GM21825 (cell line): ENCODE measurements at regions not wholly inside any gene's neighbourhood (a gene's known extent, or its start where the extent isn't known, plus 50 kb on each side); places are given as distances from the start of the nearest gene placed in this dataset.

Experiments used
- ATAC-seq: cut with Tn5 transposase; IDR thresholded peaks from one replicate; pipeline ENCODE4 v1.9.1; 2021; ENCODE audit warnings: mild to moderate bottlenecking, moderate library complexity; ENCODE audit not compliant: unreplicated experiment

DNA sequence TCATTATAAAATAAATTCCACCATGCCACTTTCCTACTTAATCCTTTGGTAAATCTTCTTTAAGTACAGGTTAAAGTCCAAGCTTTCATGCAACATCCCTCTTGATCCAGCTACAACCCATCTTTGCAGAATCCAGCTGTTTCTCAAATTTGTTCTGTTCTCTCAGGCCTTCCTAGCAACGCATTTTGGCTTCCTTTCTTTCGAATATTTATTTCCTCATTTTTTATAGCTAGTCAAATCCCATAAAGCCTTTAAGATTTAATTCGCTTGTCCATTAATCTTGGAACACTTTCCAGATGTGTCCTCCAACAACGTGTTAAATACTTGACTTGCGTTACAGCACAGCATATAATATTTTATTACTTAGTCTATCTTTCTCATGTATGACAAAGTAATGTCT, 600.1 kb upstream of the CHORDC1 start:
- no peak for ATAC-seq

DNA sequence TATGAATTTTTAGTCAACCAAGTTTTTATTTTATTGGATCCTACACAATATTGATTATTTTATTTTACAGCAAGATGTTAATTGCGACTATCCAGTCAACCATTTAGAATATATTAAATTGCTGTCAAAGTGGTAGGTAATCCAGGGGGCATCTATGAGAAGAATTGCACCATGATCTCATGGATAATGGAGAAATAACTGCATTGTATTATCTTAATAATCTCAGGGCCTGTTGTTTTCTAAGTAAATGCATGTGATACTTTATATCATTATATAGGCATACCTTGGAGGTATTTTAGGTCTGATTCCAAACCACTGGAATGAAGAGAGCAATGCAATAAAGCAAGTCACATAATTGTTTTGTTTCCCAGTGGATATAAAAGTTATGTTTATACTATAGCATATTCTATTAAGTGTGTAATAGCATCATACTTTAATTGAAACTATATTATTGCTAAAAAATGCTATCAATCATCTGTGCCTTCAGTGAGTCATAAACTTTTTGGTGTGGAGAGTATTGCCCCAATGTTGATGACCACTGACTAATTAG, 595.4 kb upstream of the CHORDC1 start:
- ATAC-seq = no peak

DNA sequence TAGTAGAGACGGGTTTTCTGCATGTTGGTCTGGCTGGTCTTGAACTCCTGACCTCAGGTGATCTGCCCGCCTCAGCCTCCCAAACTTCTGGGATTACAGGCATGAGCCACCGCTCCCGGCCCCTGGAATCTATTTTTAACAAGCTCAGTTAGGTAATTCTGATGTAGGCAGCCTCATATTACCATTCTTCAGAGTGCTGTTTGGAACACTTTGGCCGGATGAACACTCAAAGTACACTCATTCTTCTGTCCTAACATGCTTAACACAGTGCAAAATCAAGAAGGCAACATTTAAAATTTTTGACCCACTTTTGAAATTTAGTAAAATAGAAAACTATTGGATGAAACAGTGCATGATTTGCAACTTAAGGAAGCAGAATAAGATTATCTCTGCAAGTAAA, 586.7 kb upstream of the CHORDC1 start:
- no peak for ATAC-seq

DNA sequence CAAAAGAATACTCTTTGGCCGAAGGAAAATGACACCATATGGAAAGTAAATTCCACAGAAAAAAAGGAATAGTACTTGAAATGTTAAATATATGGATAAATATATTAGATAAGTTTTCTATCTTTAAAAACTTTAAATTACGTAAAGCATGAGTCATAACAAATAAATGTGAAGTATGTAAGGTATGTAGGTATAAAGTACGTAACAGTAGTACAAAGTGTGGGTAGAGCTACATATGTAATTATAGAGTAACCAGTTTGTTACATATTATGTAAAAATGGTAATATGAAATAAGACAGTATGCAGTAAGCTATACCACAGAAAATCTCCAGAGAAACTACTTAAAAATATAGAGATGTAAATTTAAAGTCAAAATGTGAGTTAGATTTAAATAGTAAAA, 582.3 kb upstream of the CHORDC1 start:
- no peak for ATAC-seq

DNA sequence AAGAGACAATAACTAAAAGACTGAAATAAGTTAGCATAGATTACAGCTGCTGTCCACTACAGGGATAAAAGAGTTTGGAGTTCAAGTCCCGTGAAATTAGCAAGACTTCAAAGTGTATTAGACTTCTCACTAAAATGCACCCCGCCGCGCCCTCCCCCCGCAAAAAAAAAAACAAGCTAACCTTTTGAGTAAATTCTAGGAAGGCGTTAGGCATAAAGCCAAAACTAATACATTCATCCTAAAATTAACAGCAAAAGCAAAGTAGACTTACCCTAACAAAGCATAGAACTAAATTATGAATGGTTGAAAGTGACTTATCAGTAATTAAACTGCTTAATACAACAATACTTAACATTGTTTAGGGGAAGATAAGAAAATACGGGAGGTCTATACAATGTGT, 581.0 kb upstream of the CHORDC1 start:
- ATAC-seq = no peak

DNA sequence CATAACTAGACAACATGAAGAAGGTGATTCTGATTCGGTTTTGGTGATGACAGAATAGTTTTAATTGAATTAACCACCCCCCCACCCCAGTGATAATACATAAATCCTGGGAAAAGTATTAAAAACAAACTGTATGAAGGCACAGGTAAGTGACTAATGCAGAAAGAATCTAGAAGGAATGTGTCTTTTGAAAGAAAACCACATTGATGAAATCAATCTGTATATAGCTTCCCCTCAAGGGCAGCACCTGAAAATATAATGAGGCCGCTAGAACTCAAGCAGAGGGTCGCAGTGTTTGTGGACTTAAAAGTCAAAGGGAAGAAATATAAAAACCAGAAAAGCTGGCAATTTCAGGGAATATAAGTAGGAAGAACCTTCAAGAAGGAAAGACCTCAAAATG, 580.5 kb upstream of the CHORDC1 start:
- ATAC-seq = no peak

DNA sequence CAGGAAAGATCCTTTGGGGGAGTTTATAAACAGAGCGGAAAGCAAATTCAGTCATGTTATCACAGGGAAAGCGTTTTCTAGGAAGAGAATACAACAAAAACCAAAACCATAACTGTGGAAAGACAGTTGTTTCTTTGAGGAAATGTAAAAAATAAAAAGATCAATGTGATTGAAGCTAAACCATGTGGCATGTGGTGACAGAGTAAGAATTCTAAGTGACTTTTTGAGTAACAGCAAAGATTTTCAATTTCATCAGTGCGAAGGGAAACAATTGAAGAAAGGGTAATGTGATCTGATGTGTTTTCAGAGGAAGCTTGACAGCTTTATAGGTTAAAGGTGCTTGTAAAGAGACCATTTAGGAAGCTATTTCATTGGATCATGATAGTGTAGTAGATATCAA, 575.9 kb upstream of the CHORDC1 start:
- no peak for ATAC-seq

DNA sequence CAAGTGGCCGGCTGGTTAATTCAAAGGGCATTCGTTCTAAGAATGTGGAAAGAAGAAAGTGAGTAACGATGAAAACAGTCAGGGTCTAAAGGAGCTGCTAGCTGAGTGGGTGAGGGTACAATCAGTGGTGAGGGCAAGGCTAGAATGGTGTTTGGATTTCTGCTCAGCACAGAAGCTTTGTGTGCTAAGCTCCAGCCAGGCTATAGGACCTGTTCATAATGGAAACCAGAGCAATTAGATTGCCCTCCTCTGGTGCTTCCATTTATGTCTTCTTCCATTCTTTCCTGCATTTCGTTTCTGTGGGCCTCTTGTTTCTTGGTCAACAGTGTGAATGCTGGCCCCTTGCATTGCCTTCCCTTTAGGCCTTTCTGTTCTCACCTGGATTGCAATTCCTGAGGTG, 572.9 kb upstream of the CHORDC1 start:
- ATAC-seq = no peak

DNA sequence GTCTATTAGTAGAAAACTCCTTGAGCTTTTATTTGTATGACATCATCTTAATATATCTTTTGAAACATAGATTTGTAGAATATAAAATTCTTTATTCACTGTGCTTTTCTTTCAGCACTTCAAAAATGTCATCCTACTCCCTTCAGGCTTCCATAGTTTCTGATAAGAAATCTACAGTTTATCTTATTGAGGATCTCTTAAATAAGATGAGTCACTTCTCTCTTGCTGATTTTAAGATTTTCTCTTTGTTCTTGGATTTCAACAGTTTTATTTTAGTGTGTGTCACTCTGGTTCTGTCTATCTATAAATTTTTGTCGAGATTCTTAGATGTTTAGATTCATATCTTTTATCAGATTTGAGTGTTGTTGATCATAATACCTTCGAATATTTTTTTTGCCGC, 566.1 kb upstream of the CHORDC1 start:
- ATAC-seq = no peak

DNA sequence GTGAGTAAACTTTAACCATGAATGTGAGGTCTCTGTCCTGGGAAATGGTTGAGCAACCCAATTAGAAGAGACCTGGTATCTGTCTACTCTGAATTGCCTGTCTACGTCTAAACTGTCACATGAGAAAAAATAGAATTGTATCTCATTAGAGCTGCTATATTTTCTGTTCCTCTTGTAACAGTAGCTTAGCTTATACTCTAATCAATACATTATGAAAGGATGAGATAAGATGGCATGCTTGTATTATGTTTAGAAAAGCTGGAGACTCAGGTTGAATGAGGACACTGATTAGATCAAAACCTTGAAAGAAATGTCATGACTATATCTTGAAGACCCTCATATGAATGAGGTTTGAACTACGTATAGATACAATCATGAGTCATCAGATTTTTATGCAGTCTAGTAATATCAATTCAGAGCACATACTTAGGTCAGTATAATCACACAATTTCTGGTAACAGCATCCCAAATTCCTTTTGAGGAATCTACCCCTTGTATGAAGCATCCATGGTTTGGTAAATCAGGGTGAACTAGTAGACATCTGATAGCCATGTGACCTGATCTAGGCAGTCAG, 561.5 kb upstream of the CHORDC1 start:
- no peak for ATAC-seq

DNA sequence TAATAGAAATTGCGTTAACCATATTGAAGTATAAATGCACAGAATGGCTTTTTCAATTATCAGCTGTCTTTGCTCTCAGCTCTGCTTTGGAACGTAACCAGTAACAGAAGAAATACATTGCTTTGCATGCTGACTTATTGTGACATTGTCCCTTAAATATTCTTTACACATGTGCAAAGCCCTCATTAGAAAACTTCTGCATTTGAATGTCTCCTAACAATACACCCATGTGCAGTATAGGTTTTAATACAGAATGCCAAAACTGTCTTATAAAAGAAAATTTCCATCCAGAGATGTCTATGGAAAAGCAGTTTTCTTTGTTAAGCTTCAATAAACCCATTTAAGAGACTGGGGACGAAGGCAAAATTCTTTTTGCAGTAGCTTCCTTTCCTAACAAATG, 560.3 kb upstream of the CHORDC1 start:
- ATAC-seq = no peak

DNA sequence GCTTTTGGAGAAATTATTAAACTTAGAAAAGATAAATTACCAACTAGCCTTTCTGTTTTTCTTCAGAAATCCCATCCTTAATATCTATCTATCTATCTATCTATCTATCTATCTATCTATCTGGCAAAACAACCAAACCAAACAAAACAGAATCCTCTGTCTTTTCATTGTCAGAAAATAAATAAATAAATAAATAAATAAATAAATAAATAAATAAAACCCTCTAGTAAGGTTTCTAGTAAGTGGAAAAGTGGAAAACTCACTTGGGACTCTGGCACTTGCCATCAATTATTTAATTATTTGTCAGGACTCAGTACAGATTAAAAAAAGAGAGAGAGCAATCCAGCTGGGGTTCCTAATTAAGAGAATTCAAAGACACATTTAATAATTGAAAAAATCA, 556.2 kb upstream of the CHORDC1 start:
- no peak for ATAC-seq

DNA sequence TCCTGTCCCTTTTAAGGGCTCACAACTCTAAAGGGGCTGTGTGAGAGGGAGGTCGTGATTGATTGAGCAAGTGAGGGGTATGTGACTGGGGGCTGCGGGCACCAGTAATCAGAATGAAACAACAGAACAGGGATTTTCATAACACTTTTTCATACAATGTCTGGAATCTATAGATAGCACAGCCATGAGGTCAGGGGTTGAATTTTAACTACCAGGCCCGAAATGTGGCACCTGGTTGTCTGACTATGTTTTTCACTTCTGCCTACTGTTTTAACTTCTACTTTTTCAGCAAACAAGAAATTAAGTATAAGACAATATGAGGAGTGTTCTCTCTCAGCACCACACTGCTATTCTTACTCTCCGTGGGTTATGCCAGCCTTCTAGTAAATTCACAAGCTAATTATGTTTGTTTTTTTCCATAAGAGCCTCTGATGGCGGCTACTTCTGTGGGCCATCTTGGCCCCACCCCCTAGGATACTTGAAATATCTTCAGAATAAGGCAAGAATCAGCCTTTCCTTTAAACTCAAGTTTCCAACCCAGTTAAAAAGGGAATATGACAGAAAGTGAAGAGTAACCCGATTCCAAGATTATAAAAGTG, 552.8 kb upstream of the CHORDC1 start:
- no peak for ATAC-seq

DNA sequence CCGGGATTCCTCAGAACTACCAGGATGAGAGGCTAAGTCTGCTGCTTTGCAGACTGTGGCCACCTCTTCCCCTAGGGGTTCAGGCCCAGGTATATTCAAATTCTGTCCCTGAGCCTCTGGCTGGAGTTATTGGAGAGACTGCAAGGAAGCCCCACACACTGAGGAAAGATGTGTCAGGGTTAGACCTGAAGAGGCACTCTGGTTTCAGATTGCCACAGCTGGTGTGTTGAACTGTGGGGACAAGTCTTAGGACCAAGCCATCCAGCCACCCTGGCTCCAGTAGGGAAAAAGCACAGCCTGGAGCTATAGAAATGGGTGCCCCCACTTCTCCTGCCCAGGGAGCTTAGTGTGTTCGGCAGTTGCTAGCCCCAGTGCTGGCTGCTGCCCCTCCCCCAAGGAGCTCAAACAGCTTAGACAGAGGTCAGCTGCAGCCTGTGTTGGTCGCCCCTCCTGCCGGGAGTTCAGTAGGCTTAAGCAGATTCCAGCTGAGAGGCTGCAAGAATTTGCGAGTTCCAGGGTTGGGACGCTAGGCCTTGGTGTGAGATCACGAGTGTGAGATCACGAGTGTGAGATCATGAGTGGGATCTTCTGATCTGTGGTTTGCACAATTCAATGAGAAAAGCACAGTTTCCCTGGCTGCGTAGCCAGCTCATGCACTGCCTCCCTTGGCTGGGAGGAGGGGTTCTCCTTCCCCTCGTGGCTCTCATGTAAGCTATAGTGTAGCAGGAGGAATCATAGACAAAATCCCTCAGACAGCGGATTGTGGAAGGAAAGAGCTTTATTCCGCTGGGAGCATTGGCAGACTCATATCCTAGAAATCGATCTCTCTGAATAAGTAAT, 552.1 kb upstream of the CHORDC1 start:
- ATAC-seq = no peak

DNA sequence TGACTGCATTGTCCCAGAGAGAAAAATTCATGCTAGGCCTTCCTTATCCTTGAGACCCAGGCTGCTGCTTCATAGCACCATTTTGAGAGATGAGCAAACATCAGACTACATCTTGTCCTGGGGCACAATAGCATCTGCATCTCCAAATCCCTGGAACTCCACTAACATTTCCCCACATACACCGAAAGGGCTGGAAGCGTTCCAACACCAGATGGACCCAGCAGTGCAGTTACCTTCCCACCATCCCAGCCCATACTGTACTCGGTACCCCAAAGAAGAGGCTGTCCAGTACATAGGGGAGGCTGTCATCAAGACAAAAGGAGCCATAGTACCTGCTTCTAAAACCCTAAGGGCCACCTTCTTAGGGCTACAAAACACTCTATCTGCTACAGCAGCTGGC, 547.2 kb upstream of the CHORDC1 start:
- no peak for ATAC-seq

DNA sequence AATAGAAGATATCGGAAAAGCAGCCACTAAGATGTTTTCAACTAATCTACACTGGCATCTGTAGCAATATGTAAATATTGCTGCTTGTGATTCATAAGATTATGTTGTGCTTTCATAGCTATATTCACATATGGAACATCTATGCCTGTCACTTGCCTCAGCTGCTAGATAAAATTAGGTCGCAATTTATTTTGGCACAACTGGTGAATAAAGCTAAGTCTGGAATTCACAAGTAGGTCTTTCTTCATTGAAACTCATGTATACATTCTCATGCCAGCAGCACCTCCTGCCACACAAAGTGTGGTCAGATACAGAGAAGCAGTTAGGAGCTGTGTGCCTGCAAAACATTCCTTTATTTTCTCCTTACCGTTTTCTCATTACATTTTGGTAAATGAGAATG, 543.3 kb upstream of the CHORDC1 start:
- no peak for ATAC-seq

DNA sequence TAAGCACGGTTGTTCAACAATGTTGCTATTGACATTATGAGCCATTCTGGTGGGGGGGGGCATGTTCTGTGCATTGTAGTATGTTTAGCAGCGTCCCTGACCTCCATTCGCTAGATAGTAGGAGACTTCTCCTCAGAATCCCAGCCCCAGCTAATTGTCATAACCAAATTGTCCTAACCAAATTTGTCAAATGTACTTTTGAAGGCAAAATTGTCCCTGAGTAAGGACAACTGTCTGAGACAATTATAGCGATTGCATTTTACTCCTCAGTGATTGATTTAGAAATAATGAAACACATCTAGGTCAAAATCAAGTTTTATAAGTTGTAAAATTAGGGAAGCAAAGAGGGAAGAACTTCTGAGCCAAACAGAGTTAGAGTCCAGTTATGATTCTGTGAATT, 541.8 kb upstream of the CHORDC1 start:
- ATAC-seq = no peak

DNA sequence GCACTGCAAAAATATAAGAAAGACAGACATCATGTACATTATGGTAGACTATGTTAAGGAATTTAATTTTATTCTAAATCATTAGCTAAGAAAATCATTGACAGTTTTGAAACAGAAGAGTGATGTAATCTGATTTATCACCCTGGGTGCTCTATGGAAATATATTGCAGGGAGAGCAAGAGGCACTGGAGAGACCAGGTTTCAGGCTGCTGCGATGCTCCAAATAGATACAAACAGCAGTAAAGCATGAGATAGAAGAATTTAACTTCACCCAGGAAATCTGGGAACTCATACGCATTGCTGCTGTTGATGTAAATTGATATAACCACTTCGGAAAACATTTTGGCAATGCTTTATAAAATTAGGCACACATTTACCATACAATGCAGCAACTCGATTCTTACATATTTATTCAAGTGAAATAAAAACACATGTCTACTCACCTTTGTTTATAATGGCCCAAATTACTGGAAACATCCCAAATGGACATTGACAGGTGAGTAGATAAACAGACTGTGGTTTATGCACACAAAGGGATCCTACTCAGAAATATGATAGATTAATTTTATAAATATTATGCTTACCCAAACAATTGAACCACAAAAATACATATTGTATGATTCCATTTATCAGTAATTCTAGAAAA, 535.1 kb upstream of the CHORDC1 start:
- ATAC-seq = no peak

DNA sequence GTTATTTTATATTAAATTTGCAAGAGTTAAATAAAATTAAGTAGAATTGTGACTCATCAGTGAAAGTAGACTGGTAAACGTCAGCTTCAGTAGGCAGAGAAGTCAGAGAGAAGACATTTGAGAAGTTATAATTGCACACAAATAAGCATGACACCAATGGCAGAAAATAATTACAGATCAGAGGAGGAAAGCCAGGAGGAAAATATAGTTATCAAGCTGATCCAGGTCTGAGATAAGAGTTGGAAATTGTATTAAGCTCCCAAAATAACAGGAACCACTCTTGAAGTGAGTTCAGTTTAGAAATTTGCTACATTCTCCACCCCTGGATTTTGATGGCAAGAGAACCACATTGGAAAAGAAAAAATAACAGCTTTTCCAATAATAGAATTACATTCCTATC, 533.8 kb upstream of the CHORDC1 start:
- no peak for ATAC-seq

DNA sequence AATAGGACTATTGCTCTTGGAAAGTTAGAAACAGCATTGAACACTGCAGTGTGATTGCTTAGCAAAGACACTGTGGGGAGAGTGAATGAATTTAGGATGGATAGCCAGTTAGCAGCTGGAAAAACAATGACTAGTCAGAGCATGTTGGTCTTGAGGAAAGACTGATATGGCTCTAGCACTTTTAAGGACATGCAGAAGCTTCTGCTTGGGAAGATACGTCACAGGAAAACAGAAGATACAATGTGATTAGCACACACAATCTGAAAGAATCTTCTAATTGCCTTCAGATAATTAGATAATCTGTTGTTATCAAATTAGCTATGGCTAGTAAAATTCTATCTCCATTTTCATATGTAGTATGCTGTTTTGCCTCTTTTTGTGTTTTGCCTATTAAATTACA, 530.7 kb upstream of the CHORDC1 start:
- no peak for ATAC-seq

DNA sequence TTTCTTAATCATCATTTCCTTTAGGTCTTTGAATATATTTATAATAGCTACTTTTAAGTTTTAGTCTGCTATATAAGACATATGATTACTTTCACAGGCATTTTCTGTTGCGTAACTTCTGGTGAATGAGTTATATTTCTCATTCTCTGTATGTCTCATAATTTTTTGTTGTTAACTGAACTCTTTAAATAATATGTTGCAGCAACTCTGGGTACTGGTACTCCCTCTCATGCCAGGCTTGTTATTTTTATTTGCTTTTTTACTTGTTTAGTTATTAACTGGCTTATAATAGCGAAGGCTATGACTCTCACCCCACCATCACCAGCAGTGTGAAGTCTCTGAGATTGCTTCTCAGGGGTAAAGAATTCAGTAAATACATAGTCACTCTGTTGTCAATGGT, 524.2 kb upstream of the CHORDC1 start:
- ATAC-seq = no peak

DNA sequence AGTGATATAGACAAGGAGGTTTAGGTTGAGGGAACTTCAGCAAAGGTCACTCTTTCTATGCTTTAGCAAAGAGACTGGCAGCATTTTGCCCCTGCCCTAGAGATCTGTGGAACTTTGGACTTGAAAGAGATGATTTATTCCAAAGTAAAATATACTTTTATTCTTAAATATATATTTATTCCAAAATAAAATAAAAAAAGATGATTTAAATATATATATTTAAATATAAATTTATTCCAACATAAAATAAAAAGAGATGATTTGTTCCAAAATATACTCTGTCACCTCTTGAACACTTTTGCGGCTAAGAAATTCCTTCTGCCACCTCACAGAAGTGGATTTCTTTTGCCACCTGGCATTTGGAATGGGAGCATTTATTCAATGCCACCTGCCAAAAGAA, 521.3 kb upstream of the CHORDC1 start:
- ATAC-seq = no peak
